HCEC 1CT (cell line): ENCODE measurements at regions not wholly inside any gene's neighbourhood (a gene's known extent, or its start where the extent isn't known, plus 50 kb on each side); places are given as distances from the start of the nearest gene placed in this dataset.
A peak's percentile ranks its signal among the peaks of the same experiment; 100 is the strongest.

ENCODE experiments used
- DNase-seq: peaks from one replicate; pipeline ENCODE4 v3.0.0-alpha.2; 2017

GRCh38 chr2:118558846-118559245 lies 288.6 kb downstream of the EN1 start:
- DNase-seq = no peak

GRCh38 chr2:118557791-118558190 lies 289.7 kb downstream of the EN1 start:
- no peak for DNase-seq

GRCh38 chr2:118557016-118557415 lies 290.4 kb downstream of the EN1 start:
- no peak for DNase-seq

- DNase-seq = no peak
Measured at GRCh38 chr2:118554616-118555015, 292.8 kb downstream of the EN1 start.

GRCh38 chr2:118549503-118549902 lies 297.9 kb downstream of the EN1 start:
- no peak for DNase-seq

GRCh38 chr2:118548880-118549488 lies 298.5 kb downstream of the EN1 start:
- DNase-seq = no peak

- peak; percentile 2 for DNase-seq
Measured at GRCh38 chr2:118539290-118539689, 308.2 kb downstream of the EN1 start.

GRCh38 chr2:118536306-118536705 lies 311.1 kb downstream of the EN1 start:
- no peak for DNase-seq

GRCh38 chr2:118535818-118536212 lies 311.6 kb downstream of the EN1 start:
- DNase-seq = no peak

- DNase-seq = no peak
Measured at GRCh38 chr2:118535171-118535817, 312.2 kb downstream of the EN1 start.

- no peak for DNase-seq
Measured at GRCh38 chr2:118530976-118531375, 316.5 kb downstream of the EN1 start.

GRCh38 chr2:118529908-118530599 lies 317.4 kb downstream of the EN1 start:
- DNase-seq = no peak

GRCh38 chr2:118527571-118527970 lies 319.9 kb downstream of the EN1 start:
- DNase-seq = no peak

GRCh38 chr2:118525346-118525745 lies 322.1 kb downstream of the EN1 start:
- no peak for DNase-seq

- DNase-seq = no peak
Measured at GRCh38 chr2:118524911-118525310, 322.5 kb downstream of the EN1 start.

GRCh38 chr2:118523761-118524160 lies 323.7 kb downstream of the EN1 start:
- no peak for DNase-seq

GRCh38 chr2:118521960-118522359 lies 325.5 kb downstream of the EN1 start:
- no peak for DNase-seq

- DNase-seq = no peak
Measured at GRCh38 chr2:118521272-118521671, 326.2 kb downstream of the EN1 start.

GRCh38 chr2:118520246-118520645 lies 327.2 kb downstream of the EN1 start:
- DNase-seq = no peak

- DNase-seq = no peak
Measured at GRCh38 chr2:118519511-118519910, 327.9 kb downstream of the EN1 start.

- no peak for DNase-seq
Measured at GRCh38 chr2:118510807-118511206, 336.6 kb downstream of the EN1 start.

GRCh38 chr2:118509319-118510004 lies 338.0 kb downstream of the EN1 start:
- no peak for DNase-seq

- no peak for DNase-seq
Measured at GRCh38 chr2:118508282-118508681, 339.2 kb downstream of the EN1 start.

- no peak for DNase-seq
Measured at GRCh38 chr2:118505436-118505835, 342.0 kb downstream of the EN1 start.
